ENCODE measurements at regions not wholly inside any gene's neighbourhood (a gene's known extent, or its start where the extent isn't known, plus 50 kb on each side); places are given as distances from the start of the nearest gene placed in this dataset.
A peak's percentile ranks its signal among the peaks of the same experiment; 100 is the strongest.
"Not testable (repeated sequence)": the region's sequence is repeated elsewhere in the genome, so short reads cannot be mapped to it uniquely, and the experiment has no call there.

DNA sequence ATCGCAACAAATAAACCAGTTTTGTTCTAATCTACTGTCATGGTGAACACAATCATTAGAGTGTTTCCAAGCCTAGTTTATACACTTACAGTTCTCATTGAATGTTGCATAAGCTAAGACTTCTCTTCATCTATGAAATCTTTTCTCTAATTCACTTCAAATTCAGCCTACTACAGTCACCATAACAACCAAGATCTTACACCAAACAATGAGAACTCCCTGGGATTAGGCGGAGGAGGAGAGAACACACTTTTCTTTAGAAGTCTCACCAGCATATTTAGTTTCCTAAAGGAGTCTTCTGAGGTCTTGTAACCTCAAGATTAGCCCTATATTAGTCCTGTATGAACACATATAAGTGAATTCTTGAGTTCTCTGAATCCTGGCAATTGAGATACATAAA lies 1889.7 kb downstream of the LRRC4C start:
- Histone ChIP-seq H3K4me3 (ENCODE audit: low read length in 2 of 2) (no peak overlapping the region), H3K27me3 (ENCODE audit: control insufficient read depth in 1 of 2, insufficient read depth in 2 of 2, low read length in 1 of 2) (no peaks in the 10 kb centered on the region), H3K36me3 (ENCODE audit: control insufficient read depth in 1 of 2, insufficient read depth in 2 of 2, low read length in 1 of 2) (no peaks in the 10 kb centered on the region), H3K4me1 (ENCODE audit: control insufficient read depth in 1 of 2, insufficient read depth in 2 of 2, low read length in 2 of 2) (no peaks in the 10 kb centered on the region), H3K9me3 (ENCODE audit: control insufficient read depth, low read length) (peaks cover 2% of the 10 kb centered on the region), H3K27ac (ENCODE audit: low read depth in 1 of 2, low read length in 2 of 2) (no peak overlapping the region)
- WGBS, 2 donors, result 73 to 77% methylated on average over 2 of the region's 2 CpGs
- ATAC-seq (ENCODE audit: low FRiP score) (no peak), DNase-seq (no peak)
- intact Hi-C loops (cut with DNase I), result no loop called here

DNA sequence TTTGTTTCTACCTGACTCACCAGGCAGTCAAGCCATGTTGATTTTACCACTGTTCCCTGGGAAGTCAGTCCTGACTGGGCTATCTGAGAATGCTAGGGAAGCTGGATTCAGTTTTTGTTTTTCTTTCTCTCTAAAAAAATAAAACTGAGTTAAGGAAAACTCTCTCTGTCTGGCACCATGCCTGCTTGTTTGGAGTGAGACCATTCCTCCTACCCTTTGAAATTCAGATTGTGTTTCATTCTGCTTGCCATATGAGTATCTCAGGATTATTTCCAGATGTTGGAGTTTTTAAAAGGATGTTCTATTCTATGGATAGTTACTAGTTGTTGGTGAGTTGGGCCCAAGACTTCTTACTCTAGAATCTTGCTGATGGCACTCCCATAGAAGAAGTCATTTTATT lies 1917.0 kb downstream of the LRRC4C start:
- Histone ChIP-seq H3K27ac (ENCODE audit: low read depth in 1 of 2, low read length in 2 of 2) (no peak overlapping the region), H3K27me3 (ENCODE audit: control insufficient read depth in 1 of 2, insufficient read depth in 2 of 2, low read length in 1 of 2) (no peaks in the 10 kb centered on the region), H3K4me1 (ENCODE audit: control insufficient read depth in 1 of 2, insufficient read depth in 2 of 2, low read length in 2 of 2) (no peaks in the 10 kb centered on the region), H3K9me3 (ENCODE audit: control insufficient read depth, low read length) (no peaks in the 10 kb centered on the region), H3K36me3 (ENCODE audit: control insufficient read depth in 1 of 2, insufficient read depth in 2 of 2, low read length in 1 of 2) (no peaks in the 10 kb centered on the region), H3K4me3 (ENCODE audit: low read length in 2 of 2) (no peak overlapping the region)
- intact Hi-C loops (cut with DNase I), result no loop called here
- ATAC-seq (ENCODE audit: low FRiP score), result no peak
- no peak for DNase-seq

GRCh38 chr11:39541945-39542351 lies 1917.5 kb downstream of the LRRC4C start:
- no peak overlapping the region for H3K27ac ChIP-seq (ENCODE audit: low read depth in 1 of 2, low read length in 2 of 2)
- no peak for DNase-seq
- H3K36me3 ChIP-seq (ENCODE audit: control insufficient read depth in 1 of 2, insufficient read depth in 2 of 2, low read length in 1 of 2), result no peaks in the 10 kb centered on the region
- H3K27me3 ChIP-seq (ENCODE audit: control insufficient read depth in 1 of 2, insufficient read depth in 2 of 2, low read length in 1 of 2), result no peaks in the 10 kb centered on the region
- 36 to 41% methylated on average over 2 of the region's 2 CpGs for WGBS, 2 donors
- ATAC-seq (ENCODE audit: low FRiP score), result no peak
- intact Hi-C loops (cut with DNase I), result no loop called here
- H3K4me1 ChIP-seq (ENCODE audit: control insufficient read depth in 1 of 2, insufficient read depth in 2 of 2, low read length in 2 of 2), result no peaks in the 10 kb centered on the region
- H3K9me3 ChIP-seq (ENCODE audit: control insufficient read depth, low read length), result no peaks in the 10 kb centered on the region
- H3K4me3 ChIP-seq (ENCODE audit: low read length in 2 of 2), result no peak overlapping the region

DNA sequence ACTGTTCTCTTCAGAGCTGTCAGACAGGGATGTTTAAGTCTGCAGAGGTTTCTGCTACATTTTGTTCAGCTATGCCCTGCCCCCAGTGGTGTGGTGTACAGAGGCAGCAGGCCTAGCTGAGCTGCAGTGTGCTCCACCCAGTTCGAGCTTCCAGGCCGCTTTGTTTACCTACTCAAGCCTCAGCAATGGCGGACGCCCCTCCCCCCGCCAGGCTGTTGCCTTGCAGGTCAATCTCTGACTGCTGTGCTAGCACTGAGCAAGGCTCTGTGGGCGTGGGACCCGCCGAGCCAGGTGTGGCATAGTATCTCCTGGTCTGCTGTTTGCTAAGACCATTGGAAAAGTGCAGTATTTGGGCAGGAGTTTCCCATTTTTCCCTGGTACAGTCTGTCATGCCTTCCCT lies 1923.1 kb downstream of the LRRC4C start:
- intact Hi-C loops (cut with DNase I); H3K36me3 ChIP-seq (ENCODE audit: control insufficient read depth in 1 of 2, insufficient read depth in 2 of 2, low read length in 1 of 2); H3K4me3 ChIP-seq (ENCODE audit: low read length in 2 of 2); H3K9me3 ChIP-seq (ENCODE audit: control insufficient read depth, low read length); H3K27me3 ChIP-seq (ENCODE audit: control insufficient read depth in 1 of 2, insufficient read depth in 2 of 2, low read length in 1 of 2); H3K27ac ChIP-seq (ENCODE audit: low read depth in 1 of 2, low read length in 2 of 2); H3K4me1 ChIP-seq (ENCODE audit: control insufficient read depth in 1 of 2, insufficient read depth in 2 of 2, low read length in 2 of 2); ATAC-seq (ENCODE audit: low FRiP score): not testable (repeated sequence)
- WGBS, 2 donors, result 84 to 89% methylated on average over 8 of the region's 8 CpGs
- peak in 1 of 2 donors; percentile 63 for DNase-seq

All from aorta (tissue), 5 donors.